ENCODE measurements at regions not wholly inside any gene's neighbourhood (a gene's known extent, or its start where the extent isn't known, plus 50 kb on each side); places are given as distances from the start of the nearest gene placed in this dataset.
"Not testable (repeated sequence)": the region's sequence is repeated elsewhere in the genome, so short reads cannot be mapped to it uniquely, and the experiment has no call there.

GRCh38 chr21:26246073-26246472 is 75.5 kb upstream of the APP start:
- Histone ChIP-seq H3K79me2 (no peaks in the 10 kb centered on the region), H3K9me3 (ENCODE audit: low read depth) (no peaks in the 10 kb centered on the region)
- WGBS (ENCODE audit: low lambda C conversion rate, missing lambda C conversion rate) = 93% methylated on average over 1 of the region's 1 CpG

GRCh38 chr21:26245428-26245827 is 74.9 kb upstream of the APP start:
- Histone ChIP-seq H2AFZ (no peak overlapping the region), H3K9me2 (replicated peaks; ENCODE audit: insufficient read depth) (no peaks in the 10 kb centered on the region), H3K4me3 (no peak overlapping the region), H3K79me2 (no peaks in the 10 kb centered on the region), H3K4me1 (ENCODE audit: insufficient read depth) (no peaks in the 10 kb centered on the region), H3K27ac (no peak overlapping the region), H4K20me1 (ENCODE audit: insufficient read depth, poor library complexity, severe bottlenecking) (no peaks in the 10 kb centered on the region), H3K9me3 (ENCODE audit: low read depth) (no peaks in the 10 kb centered on the region), H3K36me3 (replicated peaks; ENCODE audit: insufficient read depth, low read depth) (no peaks in the 10 kb centered on the region), H3K27me3 (no peaks in the 10 kb centered on the region), H3K4me2 (no peak overlapping the region)
- no peak for DNase-seq (ENCODE audit: low spot score)
- 82% methylated on average over 2 of the region's 2 CpGs for whole genome bisulfite sequencing (ENCODE audit: low lambda C conversion rate, missing lambda C conversion rate)
- TF ChIP-seq CTCF (IDR thresholded peaks at IDR 0.05; ENCODE audit: poor library complexity) (no peak), EZH2phosphoT487 (IDR thresholded peaks at IDR 0.05; ENCODE audit: low read depth, severe bottlenecking, unreplicated experiment) (no peak), EZH2 (IDR thresholded peaks at IDR 0.05; ENCODE audit: borderline replicate concordance) (no peak)

More at GRCh38 chr21:26246073-26246472, 75.5 kb upstream of the APP start:
- no peaks in the 10 kb centered on the region for H3K4me1 ChIP-seq (ENCODE audit: insufficient read depth)
- H3K4me3 ChIP-seq = no peak overlapping the region
- H3K4me2 ChIP-seq = no peak overlapping the region
- H3K9me2 ChIP-seq (replicated peaks; ENCODE audit: insufficient read depth) = no peaks in the 10 kb centered on the region
- H3K36me3 ChIP-seq (replicated peaks; ENCODE audit: insufficient read depth, low read depth) = no peaks in the 10 kb centered on the region
- TF ChIP-seq CTCF (IDR thresholded peaks at IDR 0.05; ENCODE audit: poor library complexity) (no peak), EZH2phosphoT487 (IDR thresholded peaks at IDR 0.05; ENCODE audit: low read depth, severe bottlenecking, unreplicated experiment) (no peak), EZH2 (IDR thresholded peaks at IDR 0.05; ENCODE audit: borderline replicate concordance) (no peak)
- no peaks in the 10 kb centered on the region for H4K20me1 ChIP-seq (ENCODE audit: insufficient read depth, poor library complexity, severe bottlenecking)
- H3K27ac ChIP-seq = no peak overlapping the region
- no peaks in the 10 kb centered on the region for H3K27me3 ChIP-seq
- no peak overlapping the region for H2AFZ ChIP-seq
- no peak for DNase-seq (ENCODE audit: low spot score)

GRCh38 chr21:26238646-26239045 is 68.1 kb upstream of the APP start:
- Histone ChIP-seq H3K9me3 (ENCODE audit: low read depth) (no peaks in the 10 kb centered on the region), H3K36me3 (replicated peaks; ENCODE audit: insufficient read depth, low read depth) (no peaks in the 10 kb centered on the region), H3K4me3 (no peak overlapping the region), H3K27ac (no peak overlapping the region), H4K20me1 (ENCODE audit: insufficient read depth, poor library complexity, severe bottlenecking) (no peaks in the 10 kb centered on the region), H3K79me2 (no peaks in the 10 kb centered on the region), H3K4me1 (ENCODE audit: insufficient read depth) (no peaks in the 10 kb centered on the region), H3K27me3 (no peaks in the 10 kb centered on the region), H3K9me2 (replicated peaks; ENCODE audit: insufficient read depth) (no peaks in the 10 kb centered on the region), H3K4me2 (no peak overlapping the region), H2AFZ (no peak overlapping the region)
- no peak for DNase-seq (ENCODE audit: low spot score)
- TF ChIP-seq EZH2phosphoT487 (IDR thresholded peaks at IDR 0.05; ENCODE audit: low read depth, severe bottlenecking, unreplicated experiment) (no peak), EZH2 (IDR thresholded peaks at IDR 0.05; ENCODE audit: borderline replicate concordance) (no peak), CTCF (IDR thresholded peaks at IDR 0.05; ENCODE audit: poor library complexity) (no peak)
- 78% methylated on average over 3 of the region's 3 CpGs for whole genome bisulfite sequencing (ENCODE audit: low lambda C conversion rate, missing lambda C conversion rate)

GRCh38 chr21:26236281-26236680 is 65.7 kb upstream of the APP start:
- Histone ChIP-seq H3K9me3 (ENCODE audit: low read depth) (no peaks in the 10 kb centered on the region), H3K27me3 (no peaks in the 10 kb centered on the region), H3K27ac (no peak overlapping the region), H3K36me3 (replicated peaks; ENCODE audit: insufficient read depth, low read depth) (no peaks in the 10 kb centered on the region), H3K79me2 (no peaks in the 10 kb centered on the region), H4K20me1 (ENCODE audit: insufficient read depth, poor library complexity, severe bottlenecking) (no peaks in the 10 kb centered on the region), H3K4me1 (ENCODE audit: insufficient read depth) (no peaks in the 10 kb centered on the region), H3K9me2 (replicated peaks; ENCODE audit: insufficient read depth) (no peaks in the 10 kb centered on the region), H3K4me3 (no peak overlapping the region), H2AFZ (no peak overlapping the region), H3K4me2 (no peak overlapping the region)
- no peak for DNase-seq (ENCODE audit: low spot score)
- no peak for TF ChIP-seq EZH2phosphoT487 (IDR thresholded peaks at IDR 0.05; ENCODE audit: low read depth, severe bottlenecking, unreplicated experiment)
- no peak for TF ChIP-seq CTCF (IDR thresholded peaks at IDR 0.05; ENCODE audit: poor library complexity)
- TF ChIP-seq EZH2 (IDR thresholded peaks at IDR 0.05; ENCODE audit: borderline replicate concordance) = no peak
- 93% methylated on average over 4 of the region's 4 CpGs for WGBS (ENCODE audit: low lambda C conversion rate, missing lambda C conversion rate)

GRCh38 chr21:26233297-26233696 is 62.7 kb upstream of the APP start:
- not testable (repeated sequence) for DNase-seq (ENCODE audit: low spot score); H3K4me1 ChIP-seq (ENCODE audit: insufficient read depth)

More at GRCh38 chr21:26233297-26233696, 62.7 kb upstream of the APP start:
- H3K27ac ChIP-seq; H3K9me2 ChIP-seq (replicated peaks; ENCODE audit: insufficient read depth); H3K36me3 ChIP-seq (replicated peaks; ENCODE audit: insufficient read depth, low read depth); H2AFZ ChIP-seq; H3K27me3 ChIP-seq; H3K79me2 ChIP-seq; H4K20me1 ChIP-seq (ENCODE audit: insufficient read depth, poor library complexity, severe bottlenecking); H3K9me3 ChIP-seq (ENCODE audit: low read depth); H3K4me2 ChIP-seq; H3K4me3 ChIP-seq: not testable (repeated sequence)
- WGBS (ENCODE audit: low lambda C conversion rate, missing lambda C conversion rate) = 79% methylated on average over 1 of the region's 1 CpG

Measured in hepatocyte (in vitro differentiated cells).